Calu3 (cell line): ENCODE measurements at regions not wholly inside any gene's neighbourhood (a gene's known extent, or its start where the extent isn't known, plus 50 kb on each side); places are given as distances from the start of the nearest gene placed in this dataset.
"Not testable (repeated sequence)": the region's sequence is repeated elsewhere in the genome, so short reads cannot be mapped to it uniquely, and the experiment has no call there.

Experiments used
- BruUV-seq: library from RNA; stranded (reverse); fragments of 400-500 nt; replicated peaks from 2 replicates; lab custom pipeline; 2021; lab: Mats Ljungman, UMichigan
- CTCF ChIA-PET: fragments of 300-600 bp; sonication (Branson Sonifier 250); formaldehyde crosslinking; loops from one replicate; lab custom pipeline; 2022; ENCODE audit warnings: antibody characterized with exemption; lab: Charles Lee
- DNase-seq: peaks from one replicate; pipeline ENCODE4 v3.0.0; 2022
- H3K27ac Mint-ChIP-seq: one replicate; pipeline ENCODE4 v1.8.0; 2022; ENCODE audit warnings: mixed read lengths; ENCODE audit not compliant: unreplicated experiment
- H3K27me3 Mint-ChIP-seq: one replicate; pipeline ENCODE4 v1.8.0; 2022; ENCODE audit warnings: mixed read lengths; ENCODE audit not compliant: unreplicated experiment
- H3K36me3 Mint-ChIP-seq: one replicate; pipeline ENCODE4 v1.8.0; 2022; ENCODE audit warnings: mild to moderate bottlenecking, moderate library complexity, mixed read lengths; ENCODE audit not compliant: insufficient read depth, unreplicated experiment
- H3K4me1 Mint-ChIP-seq: one replicate; pipeline ENCODE4 v1.8.0; 2022; ENCODE audit warnings: mild to moderate bottlenecking, low read depth, mixed read lengths; ENCODE audit not compliant: unreplicated experiment
- H3K4me3 Mint-ChIP-seq: one replicate; pipeline ENCODE4 v1.8.0; 2022; ENCODE audit warnings: mild to moderate bottlenecking, low read depth, moderate library complexity, mixed read lengths; ENCODE audit not compliant: unreplicated experiment
- H3K9me3 Mint-ChIP-seq: one replicate; pipeline ENCODE4 v1.8.0; 2022; ENCODE audit warnings: low read depth, mixed read lengths; ENCODE audit not compliant: unreplicated experiment
- intact Hi-C: fragments of 100-400 bp; cut with micrococcal nuclease; formaldehyde crosslinking; loops from one replicate; pipeline ENCODE4 v1.10.0; 2022; ENCODE audit not compliant: unreplicated experiment
- TF ChIP-seq, protein P1 (sequence below): fragments of 200-600 bp; IDR thresholded peaks from one replicate; pipeline ENCODE4 v1.8.0; 2022; ENCODE audit warnings: antibody characterized with exemption; ENCODE audit not compliant: unreplicated experiment

- H3K9me3 Mint-ChIP-seq: peaks cover 12% of the 10 kb centered on the region
- H3K27ac Mint-ChIP-seq: no peak overlapping the region
- CTCF ChIA-PET: no interaction called here
- DNase-seq: no peak
- H3K36me3 Mint-ChIP-seq: no peaks in the 10 kb centered on the region
- no TSS peak for BruUV-seq
- TF ChIP-seq, protein P1, sequence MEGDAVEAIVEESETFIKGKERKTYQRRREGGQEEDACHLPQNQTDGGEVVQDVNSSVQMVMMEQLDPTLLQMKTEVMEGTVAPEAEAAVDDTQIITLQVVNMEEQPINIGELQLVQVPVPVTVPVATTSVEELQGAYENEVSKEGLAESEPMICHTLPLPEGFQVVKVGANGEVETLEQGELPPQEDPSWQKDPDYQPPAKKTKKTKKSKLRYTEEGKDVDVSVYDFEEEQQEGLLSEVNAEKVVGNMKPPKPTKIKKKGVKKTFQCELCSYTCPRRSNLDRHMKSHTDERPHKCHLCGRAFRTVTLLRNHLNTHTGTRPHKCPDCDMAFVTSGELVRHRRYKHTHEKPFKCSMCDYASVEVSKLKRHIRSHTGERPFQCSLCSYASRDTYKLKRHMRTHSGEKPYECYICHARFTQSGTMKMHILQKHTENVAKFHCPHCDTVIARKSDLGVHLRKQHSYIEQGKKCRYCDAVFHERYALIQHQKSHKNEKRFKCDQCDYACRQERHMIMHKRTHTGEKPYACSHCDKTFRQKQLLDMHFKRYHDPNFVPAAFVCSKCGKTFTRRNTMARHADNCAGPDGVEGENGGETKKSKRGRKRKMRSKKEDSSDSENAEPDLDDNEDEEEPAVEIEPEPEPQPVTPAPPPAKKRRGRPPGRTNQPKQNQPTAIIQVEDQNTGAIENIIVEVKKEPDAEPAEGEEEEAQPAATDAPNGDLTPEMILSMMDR: no peak
- no peaks in the 10 kb centered on the region for H3K27me3 Mint-ChIP-seq
- no peak overlapping the region for H3K4me3 Mint-ChIP-seq
- intact Hi-C loops: no loop called here
- H3K4me1 Mint-ChIP-seq: no peaks in the 10 kb centered on the region
These were observed 870.3 kb upstream of the SORCS1 start for GRCh38 chr10:108034829-108035228.

DNA sequence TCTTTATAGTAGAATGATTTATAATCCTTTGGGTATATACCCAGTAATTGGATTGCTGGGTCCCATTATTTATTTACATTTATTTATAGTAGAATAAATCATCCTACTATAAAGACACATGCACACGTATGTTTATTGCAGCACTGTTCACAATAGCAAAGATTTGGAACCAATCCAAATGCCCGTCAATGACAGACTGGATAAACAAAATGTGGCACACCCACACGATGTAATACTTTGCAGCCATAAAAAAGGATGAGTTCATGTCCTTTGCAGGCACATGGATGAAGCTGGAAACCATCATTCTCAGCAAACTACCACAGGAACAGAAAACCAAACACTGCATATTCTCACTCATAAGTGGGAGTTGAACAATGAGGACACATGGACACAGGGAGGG lies 869.0 kb upstream of the SORCS1 start:
- BruUV-seq, H3K27ac Mint-ChIP-seq, CTCF ChIA-PET, H3K4me1 Mint-ChIP-seq, intact Hi-C loops, H3K27me3 Mint-ChIP-seq, DNase-seq, H3K4me3 Mint-ChIP-seq, H3K36me3 Mint-ChIP-seq, H3K9me3 Mint-ChIP-seq: not testable (repeated sequence)

DNA sequence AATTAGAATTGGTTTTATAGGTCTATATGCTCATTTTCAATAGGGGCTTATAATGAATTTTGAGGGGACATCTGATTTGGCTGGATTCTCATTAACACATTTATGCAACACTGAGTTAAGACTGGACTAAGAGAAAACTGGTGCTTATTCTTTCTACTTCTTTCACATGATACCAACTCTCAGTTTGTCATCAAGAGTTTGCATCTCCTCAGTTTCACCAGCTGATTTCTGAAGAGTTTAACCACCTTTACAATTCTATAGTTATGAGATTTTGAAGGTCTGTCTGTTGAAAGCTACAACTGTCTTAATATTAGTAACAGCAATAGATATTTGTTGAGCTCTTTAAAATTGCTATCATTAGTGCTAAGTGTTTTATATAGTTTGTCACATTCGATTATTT lies 867.0 kb upstream of the SORCS1 start:
- Mint-ChIP-seq H3K27me3 (no peaks in the 10 kb centered on the region), H3K36me3 (no peaks in the 10 kb centered on the region), H3K27ac (no peak overlapping the region), H3K4me1 (no peaks in the 10 kb centered on the region), H3K9me3 (peaks cover 8% of the 10 kb centered on the region), H3K4me3 (no peak overlapping the region)
- TF ChIP-seq, protein P1: no peak
- CTCF ChIA-PET: no interaction called here
- intact Hi-C loops: no loop called here
- no peak for DNase-seq
- BruUV-seq: no TSS peak

- CTCF ChIA-PET: no interaction called here
- no peaks in the 10 kb centered on the region for H3K27me3 Mint-ChIP-seq
- no peak overlapping the region for H3K4me3 Mint-ChIP-seq
- H3K9me3 Mint-ChIP-seq: peaks cover 3% of the 10 kb centered on the region
- H3K36me3 Mint-ChIP-seq: no peaks in the 10 kb centered on the region
- TF ChIP-seq, protein P1: no peak
- no peaks in the 10 kb centered on the region for H3K4me1 Mint-ChIP-seq
- no peak for DNase-seq
- no peak overlapping the region for H3K27ac Mint-ChIP-seq
- BruUV-seq: no TSS peak
- intact Hi-C loops: no loop called here
These were observed 850.3 kb upstream of the SORCS1 start for GRCh38 chr10:108014902-108015177.

DNA sequence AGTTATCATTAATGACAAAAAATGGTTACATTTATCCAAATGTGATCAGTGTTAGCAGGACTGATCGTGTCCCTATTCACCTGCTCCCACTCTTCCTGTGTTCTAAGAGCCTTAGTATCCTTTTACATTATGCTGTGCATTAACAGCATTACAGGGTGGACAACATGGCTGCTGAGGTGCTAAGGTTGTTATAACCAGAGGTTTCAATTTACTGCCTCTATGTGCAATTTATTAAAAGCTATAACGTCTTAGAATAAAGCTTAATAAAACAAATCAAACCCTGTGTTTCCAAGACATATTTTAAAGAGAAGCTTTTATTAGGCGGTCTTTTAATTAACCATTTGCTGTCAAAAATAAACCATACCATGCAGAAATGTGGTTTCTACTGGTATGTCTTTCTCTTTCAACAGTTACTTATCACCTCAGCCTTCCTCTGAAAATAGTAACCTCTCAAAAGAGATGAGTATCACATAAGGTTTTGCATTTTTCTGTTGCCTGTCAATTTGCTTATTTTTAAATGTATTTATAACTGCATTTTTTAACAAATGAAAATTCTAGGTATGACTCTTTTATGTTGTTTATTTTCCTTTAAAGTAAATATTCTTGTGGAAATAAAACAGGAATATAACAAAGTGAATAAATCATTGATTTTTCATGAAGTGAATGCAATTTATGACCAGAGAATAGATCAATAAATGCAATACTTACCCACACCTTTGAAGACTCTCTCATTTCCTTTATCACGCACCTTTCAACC lies 849.8 kb upstream of the SORCS1 start:
- DNase-seq: no peak
- no peaks in the 10 kb centered on the region for H3K27me3 Mint-ChIP-seq

More for the DNA sequence above, 849.8 kb upstream of the SORCS1 start:
- intact Hi-C loops: no loop called here
- H3K9me3 Mint-ChIP-seq: peaks cover 3% of the 10 kb centered on the region
- H3K27ac Mint-ChIP-seq: no peak overlapping the region
- no TSS peak for BruUV-seq
- CTCF ChIA-PET: no interaction called here
- TF ChIP-seq, protein P1: no peak
- H3K36me3 Mint-ChIP-seq: no peaks in the 10 kb centered on the region
- no peaks in the 10 kb centered on the region for H3K4me1 Mint-ChIP-seq
- no peak overlapping the region for H3K4me3 Mint-ChIP-seq
